ENCODE measurements at regions not wholly inside any gene's neighbourhood (a gene's known extent, or its start where the extent isn't known, plus 50 kb on each side); places are given as distances from the start of the nearest gene placed in this dataset.

DNA sequence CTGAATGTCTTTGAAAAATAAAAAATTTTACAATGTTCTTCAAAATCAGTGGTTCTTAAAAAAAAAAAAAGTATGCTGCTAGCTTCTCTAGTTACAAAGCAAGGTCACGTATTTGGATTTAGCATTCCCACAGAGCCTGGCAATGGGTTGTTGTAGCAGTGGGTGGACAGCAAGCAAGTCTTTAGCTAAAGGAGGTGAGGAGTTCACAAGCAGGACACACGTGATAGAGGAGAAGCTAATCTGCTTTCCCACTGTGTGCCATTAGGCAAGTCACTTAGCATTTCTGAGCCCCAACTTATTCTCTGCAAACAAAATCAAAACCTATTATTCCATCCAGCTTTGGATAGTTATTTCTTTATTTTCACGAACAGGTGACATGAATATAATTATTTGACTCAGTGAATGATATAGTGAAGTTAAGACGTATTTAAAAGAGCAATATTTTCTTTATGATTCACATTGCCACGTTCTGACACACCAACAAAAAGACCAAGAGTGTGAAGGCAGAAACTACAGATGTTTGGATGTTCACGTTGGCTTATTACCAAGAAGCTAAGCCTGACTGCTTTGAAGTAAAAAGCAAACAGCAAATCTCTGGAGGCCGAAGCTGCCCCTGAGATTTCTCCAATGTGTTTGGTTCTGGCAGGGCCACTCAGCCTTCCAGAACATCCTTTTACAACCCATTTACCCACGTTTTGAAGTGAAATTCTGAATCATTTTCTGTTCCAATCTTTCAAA is 612.1 kb upstream of the CDH6 start:
- ChIA-PET CTCF (interaction anchor here (1.3 kb wide), 1 partner anchor 12 kb away, joined by 4 read pairs; no protein-coding TSS in a partner anchor), POLR2A (no interaction called here)
- DNase-seq (ENCODE audit: extremely low spot score): no peak
- TF ChIP-seq, protein P1, sequence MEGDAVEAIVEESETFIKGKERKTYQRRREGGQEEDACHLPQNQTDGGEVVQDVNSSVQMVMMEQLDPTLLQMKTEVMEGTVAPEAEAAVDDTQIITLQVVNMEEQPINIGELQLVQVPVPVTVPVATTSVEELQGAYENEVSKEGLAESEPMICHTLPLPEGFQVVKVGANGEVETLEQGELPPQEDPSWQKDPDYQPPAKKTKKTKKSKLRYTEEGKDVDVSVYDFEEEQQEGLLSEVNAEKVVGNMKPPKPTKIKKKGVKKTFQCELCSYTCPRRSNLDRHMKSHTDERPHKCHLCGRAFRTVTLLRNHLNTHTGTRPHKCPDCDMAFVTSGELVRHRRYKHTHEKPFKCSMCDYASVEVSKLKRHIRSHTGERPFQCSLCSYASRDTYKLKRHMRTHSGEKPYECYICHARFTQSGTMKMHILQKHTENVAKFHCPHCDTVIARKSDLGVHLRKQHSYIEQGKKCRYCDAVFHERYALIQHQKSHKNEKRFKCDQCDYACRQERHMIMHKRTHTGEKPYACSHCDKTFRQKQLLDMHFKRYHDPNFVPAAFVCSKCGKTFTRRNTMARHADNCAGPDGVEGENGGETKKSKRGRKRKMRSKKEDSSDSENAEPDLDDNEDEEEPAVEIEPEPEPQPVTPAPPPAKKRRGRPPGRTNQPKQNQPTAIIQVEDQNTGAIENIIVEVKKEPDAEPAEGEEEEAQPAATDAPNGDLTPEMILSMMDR (IDR thresholded peaks at IDR 0.05; ENCODE audit: control extremely low read depth, extremely low read depth, low read depth, missing control alignments): no peak

DNA sequence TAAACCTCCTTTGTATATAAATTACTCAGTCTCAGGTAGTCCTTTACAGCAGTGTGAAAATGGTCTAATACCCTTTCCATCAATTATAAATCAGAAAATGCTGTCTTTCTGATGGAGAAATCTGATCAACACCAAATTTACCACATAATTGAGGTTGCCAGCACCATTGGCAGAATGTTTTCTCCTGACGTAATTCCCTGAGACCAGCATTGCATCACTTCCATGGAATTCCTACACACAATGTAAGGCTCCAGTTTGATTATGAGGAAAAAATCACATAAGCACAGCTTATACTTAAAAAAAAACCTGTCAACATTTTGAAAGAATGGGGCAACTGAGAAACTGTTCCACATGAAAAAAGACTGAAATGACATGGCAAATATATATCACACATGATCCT is 618.7 kb upstream of the CDH6 start:
- TF ChIP-seq, protein P1 (IDR thresholded peaks at IDR 0.05; ENCODE audit: control extremely low read depth, extremely low read depth, low read depth, missing control alignments): no peak
- ChIA-PET POLR2A (no interaction called here), CTCF (no interaction called here)
- DNase-seq (ENCODE audit: extremely low spot score): no peak

DNA sequence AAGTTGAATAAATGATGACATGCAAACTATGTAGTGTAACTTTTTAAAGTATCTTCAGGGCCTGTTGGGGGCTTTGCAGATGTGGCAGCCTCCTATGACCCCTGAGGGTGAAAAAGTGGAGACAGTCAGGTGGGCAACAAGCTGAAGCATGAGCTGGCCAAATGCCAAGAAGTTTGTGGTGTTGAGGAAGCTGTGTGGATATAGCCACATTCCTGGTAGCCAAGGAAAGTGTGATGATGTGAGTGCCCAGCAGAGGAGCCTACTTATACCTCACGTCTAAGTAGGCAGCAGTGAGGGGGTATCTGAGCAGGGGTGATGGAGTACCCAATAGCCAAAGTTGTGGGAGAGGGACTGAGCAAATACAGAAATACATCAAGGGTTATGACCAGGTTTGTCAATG is 621.2 kb upstream of the CDH6 start:
- POLR2A ChIA-PET: no interaction called here
- TF ChIP-seq, protein P1 (IDR thresholded peaks at IDR 0.05; ENCODE audit: control extremely low read depth, extremely low read depth, low read depth, missing control alignments): no peak
- DNase-seq (ENCODE audit: extremely low spot score): no peak
- CTCF ChIA-PET: no interaction called here

DNA sequence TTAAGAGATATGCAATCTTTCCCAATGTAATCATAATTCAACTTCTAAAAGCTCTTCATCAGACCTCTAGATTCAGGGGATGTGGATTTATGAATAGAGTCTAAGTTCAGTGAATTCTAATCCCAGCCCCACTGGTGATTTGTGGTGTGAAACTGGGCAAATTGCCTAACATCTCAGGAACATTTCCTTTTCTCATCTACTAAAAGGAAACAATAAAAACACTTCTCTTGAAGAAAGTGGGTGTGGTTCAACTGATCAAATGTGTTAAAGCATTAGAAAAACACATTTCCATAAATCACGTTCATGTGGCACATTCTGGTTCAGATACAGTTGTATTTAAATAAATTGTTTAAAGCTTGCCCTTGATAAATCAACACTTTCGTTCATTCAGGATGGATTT is 631.7 kb upstream of the CDH6 start:
- TF ChIP-seq, protein P1 (IDR thresholded peaks at IDR 0.05; ENCODE audit: control extremely low read depth, extremely low read depth, low read depth, missing control alignments): no peak
- DNase-seq (ENCODE audit: extremely low spot score): no peak
- POLR2A ChIA-PET: no interaction called here
- CTCF ChIA-PET: no interaction called here

DNA sequence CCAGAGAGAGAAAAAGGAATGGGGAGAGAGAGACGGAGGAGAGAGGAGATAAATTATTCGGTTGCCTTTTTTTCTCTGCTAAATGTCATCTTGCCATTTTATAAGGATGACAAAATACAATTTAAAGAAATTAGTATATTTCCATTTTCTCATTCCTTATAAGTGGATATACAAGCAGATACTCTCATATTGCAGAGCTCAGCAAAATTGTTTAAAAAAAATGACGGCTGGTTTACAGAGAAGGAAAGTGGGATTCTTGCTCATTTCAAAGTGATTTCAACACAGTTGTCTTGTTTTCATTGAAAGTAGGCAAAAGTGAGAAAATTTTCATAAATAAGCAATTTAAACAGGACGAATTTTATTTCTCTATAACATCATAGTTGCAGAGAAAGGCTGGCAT is 641.9 kb upstream of the CDH6 start:
- TF ChIP-seq, protein P1 (IDR thresholded peaks at IDR 0.05; ENCODE audit: control extremely low read depth, extremely low read depth, low read depth, missing control alignments): no peak
- CTCF ChIA-PET: no interaction called here
- POLR2A ChIA-PET: no interaction called here
- DNase-seq (ENCODE audit: extremely low spot score): no peak

DNA sequence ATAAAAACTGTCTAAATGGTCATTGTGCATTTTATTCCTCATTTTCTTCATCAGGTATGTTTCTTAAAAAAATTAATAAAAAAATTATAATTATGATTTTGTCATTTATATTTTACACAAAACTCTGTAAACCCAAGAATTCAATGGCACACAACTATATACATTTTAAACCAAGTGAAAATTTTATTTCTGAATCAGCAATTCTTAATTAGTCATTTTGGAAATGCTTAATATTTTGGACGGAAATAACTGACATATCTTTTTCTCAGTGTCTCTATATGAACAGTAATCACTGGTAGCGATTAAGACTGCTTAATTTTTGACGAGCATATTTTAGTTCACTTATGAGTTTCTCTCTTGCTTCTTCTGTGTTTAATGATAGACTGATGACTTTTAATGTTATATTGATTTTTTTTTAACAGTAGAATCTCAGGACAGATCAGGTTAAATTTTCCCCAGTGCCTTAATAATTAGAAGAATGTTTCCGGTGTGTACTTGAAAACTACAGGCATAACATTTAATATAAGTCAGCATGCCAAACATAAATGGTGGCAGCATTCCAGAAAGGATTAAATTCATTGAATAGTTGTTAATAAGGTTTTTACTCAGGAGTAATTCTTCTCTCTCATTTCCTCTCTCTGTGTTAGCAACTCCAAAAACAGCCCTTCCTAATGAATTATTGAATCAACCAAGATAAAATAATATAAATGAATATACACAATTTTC is 644.7 kb upstream of the CDH6 start:
- TF ChIP-seq, protein P1 (IDR thresholded peaks at IDR 0.05; ENCODE audit: control extremely low read depth, extremely low read depth, low read depth, missing control alignments): no peak
- POLR2A ChIA-PET: no interaction called here
- CTCF ChIA-PET: no interaction called here
- no peak for DNase-seq (ENCODE audit: extremely low spot score)

Data from GM10248 (cell line).